ENCODE measurements at regions not wholly inside any gene's neighbourhood (a gene's known extent, or its start where the extent isn't known, plus 50 kb on each side); places are given as distances from the start of the nearest gene placed in this dataset.
A peak's percentile ranks its signal among the peaks of the same experiment; 100 is the strongest.

DNA sequence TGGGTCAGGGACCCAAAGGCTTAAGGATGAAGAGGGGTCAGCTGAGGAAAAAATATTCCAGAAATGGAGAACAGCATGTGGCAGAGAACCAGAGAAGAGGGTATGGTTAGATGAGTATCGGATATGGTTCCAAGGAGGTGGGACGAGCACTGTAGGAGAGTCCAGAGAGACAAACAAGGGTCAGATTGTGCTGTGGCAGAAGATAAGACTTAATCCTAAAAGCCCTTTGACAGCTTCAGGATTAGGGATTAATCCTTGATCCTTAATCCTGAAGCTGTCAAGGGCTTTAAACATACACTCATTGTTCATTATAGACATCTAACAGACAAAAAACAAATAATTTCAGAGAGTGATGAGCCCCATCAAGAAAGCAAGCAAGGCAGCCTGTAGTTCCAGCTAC lies 124.0 kb downstream of the SPTSSA start:
- Mint-ChIP-seq H3K4me3 (no peak overlapping the region), H3K27me3 (no peaks in the 10 kb centered on the region), H3K27ac (no peak overlapping the region)

DNA sequence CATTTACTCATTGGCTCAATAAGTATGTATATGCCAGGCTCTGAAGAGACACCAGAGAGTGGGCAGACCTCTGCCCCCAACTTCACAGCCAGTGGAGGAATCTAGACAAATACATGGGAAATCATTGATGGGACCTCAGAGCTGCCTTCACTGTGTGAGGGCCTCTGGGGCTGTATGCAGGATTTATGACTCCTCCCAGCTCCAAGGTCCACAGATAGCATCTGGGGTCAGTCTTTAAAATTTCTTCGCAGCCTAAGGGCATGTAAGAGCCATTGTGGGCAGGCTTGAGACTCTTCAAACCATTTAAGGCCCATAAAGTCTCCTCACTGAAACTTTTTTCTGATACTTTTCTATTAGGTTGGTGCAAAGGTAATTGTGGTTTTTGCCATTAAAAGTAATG lies 125.5 kb downstream of the SPTSSA start:
- Mint-ChIP-seq H3K4me1 (ENCODE audit: low read depth in 2 of 2) (peaks cover 0 to 4% of the 10 kb centered on the region in 2 donors), H3K36me3 (ENCODE audit: insufficient read depth) (no peaks in the 10 kb centered on the region), H3K9me3 (no peaks in the 10 kb centered on the region), H3K4me3 (no peak overlapping the region), H3K27ac (no peak overlapping the region), H3K27me3 (no peaks in the 10 kb centered on the region)
- ATAC-seq (replicated peaks), result no peak
- no peak for DNase-seq

More for the DNA sequence above, 124.0 kb downstream of the SPTSSA start:
- Mint-ChIP-seq H3K9me3 (no peaks in the 10 kb centered on the region), H3K4me1 (ENCODE audit: low read depth in 2 of 2) (no peaks in the 10 kb centered on the region), H3K36me3 (ENCODE audit: insufficient read depth) (no peaks in the 10 kb centered on the region)
- no peak for DNase-seq
- no peak for ATAC-seq (replicated peaks)

DNA sequence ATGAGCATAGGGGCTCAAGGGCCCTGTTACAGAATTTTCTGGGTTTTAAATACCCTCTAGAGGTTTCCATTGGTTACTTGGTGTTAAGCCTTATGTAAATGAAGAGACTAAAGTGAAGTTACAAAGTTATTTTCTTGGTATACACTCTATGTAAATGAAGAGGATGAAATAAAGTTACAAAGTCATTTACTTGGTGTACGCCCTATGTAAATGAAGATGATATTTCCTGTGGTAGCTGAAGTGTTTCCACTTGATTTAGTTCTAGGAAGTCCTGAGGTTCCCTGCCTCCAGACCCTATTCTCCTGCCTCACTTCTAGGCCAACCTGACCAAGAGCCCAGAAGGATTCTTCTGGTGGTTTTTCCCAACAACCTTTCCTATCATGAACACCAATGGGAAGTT lies 126.1 kb downstream of the SPTSSA start:
- ATAC-seq (replicated peaks), result no peak
- no peaks in the 10 kb centered on the region for H3K36me3 Mint-ChIP-seq (ENCODE audit: insufficient read depth)
- no peaks in the 10 kb centered on the region for H3K27me3 Mint-ChIP-seq
- no peak for DNase-seq
- H3K27ac Mint-ChIP-seq, result peak overlapping the region in 1 of 2 donors; percentile 1
- no peaks in the 10 kb centered on the region for H3K9me3 Mint-ChIP-seq
- H3K4me3 Mint-ChIP-seq, result no peak overlapping the region
- H3K4me1 Mint-ChIP-seq (ENCODE audit: low read depth in 2 of 2), result peaks cover 0 to 4% of the 10 kb centered on the region in 2 donors

DNA sequence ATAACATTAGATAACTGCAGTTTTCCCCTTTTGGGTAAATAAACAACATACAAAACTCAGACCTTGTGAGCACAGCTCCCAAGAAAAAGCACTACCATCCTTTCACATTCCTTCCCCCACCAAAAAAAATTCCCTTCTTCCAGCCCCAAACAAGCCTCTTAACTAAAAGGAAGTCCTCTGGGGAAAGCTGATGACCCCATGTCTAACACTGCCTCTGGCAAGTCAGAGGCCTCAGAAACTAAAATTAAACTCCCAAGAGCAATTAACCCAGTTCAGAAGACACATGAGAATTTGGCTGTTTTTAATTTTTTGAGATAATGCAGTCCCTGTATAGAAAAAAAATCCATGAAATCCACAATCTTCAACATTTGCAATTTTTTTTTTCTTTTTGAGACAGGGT lies 127.7 kb downstream of the SPTSSA start:
- DNase-seq, result no peak
- Mint-ChIP-seq H3K27me3 (no peaks in the 10 kb centered on the region), H3K4me1 (ENCODE audit: low read depth in 2 of 2) (peaks cover 0 to 4% of the 10 kb centered on the region in 2 donors), H3K36me3 (ENCODE audit: insufficient read depth) (no peaks in the 10 kb centered on the region), H3K4me3 (no peak overlapping the region), H3K27ac (no peak overlapping the region), H3K9me3 (no peaks in the 10 kb centered on the region)
- no peak for ATAC-seq (replicated peaks)

DNA sequence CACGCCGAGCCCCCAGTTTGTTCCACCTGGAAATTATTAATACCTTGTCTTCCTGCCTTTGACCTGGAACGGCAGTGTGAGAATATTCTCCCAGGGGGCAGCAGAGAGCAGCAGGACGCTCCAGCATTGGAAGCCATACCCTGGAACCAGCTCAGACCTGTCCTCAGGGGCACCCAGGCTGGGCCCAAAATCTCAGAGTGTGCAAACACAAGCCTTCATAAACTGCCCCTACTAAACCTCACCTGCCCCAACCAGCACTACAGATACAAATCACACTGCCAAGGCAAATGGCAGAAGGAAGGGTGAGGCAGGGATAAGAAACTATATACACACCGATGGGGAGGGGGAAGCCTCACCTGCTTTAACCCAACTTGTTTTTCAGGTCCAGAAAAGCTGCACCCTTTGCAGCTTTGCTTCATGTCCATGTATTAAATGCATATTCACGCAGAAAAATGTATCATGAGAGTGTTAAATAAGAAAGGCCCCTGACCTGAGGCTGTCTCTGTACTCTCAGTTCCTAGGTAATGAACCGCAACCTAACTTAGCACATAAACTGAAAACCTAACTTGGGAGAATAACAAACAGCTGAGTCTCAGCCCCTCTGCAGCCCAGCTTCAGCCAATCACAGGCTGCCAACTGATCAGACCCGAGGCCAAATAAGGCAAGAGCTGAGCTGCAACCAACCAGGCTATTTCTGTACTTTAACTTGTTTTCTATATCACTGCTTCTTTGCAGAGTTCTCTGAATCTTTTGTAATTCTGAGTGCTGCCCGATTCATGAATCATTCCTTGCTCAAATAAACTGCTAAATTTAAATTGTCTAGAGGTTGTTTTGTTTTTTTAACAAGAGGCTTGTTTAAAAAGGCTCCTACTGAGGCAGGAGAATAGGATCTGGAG lies 130.1 kb downstream of the SPTSSA start:
- ATAC-seq (replicated peaks) (peak; percentile 66), DNase-seq (peak; percentile 45 to 63 (median 45))
- H3K27ac Mint-ChIP-seq, result no peak overlapping the region
- no peaks in the 10 kb centered on the region for H3K36me3 Mint-ChIP-seq (ENCODE audit: insufficient read depth)
- H3K4me3 Mint-ChIP-seq, result no peak overlapping the region
- H3K4me1 Mint-ChIP-seq (ENCODE audit: low read depth in 2 of 2), result peaks cover 0 to 4% of the 10 kb centered on the region in 2 donors
- no peaks in the 10 kb centered on the region for H3K9me3 Mint-ChIP-seq
- H3K27me3 Mint-ChIP-seq, result no peaks in the 10 kb centered on the region

DNA sequence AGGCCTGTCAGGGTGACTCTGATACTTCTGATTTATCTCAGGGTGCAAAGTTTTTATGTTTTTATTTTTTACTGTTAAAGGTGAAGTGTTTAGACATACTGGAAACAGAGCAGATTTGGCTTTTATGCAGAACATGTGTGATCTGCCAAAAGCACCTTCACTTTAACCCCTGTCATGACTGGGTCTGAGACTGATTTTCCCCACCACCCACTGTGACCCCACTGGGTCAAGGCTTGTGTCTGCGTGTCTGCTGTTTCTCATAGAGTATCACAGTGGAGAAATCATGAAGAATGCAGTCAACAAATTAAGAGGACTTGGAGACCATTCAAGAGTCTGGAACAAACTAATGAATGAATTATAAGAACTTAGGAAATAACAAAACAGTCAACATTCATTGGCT lies 131.2 kb downstream of the SPTSSA start:
- no peak for ATAC-seq (replicated peaks)
- no peaks in the 10 kb centered on the region for H3K36me3 Mint-ChIP-seq (ENCODE audit: insufficient read depth)
- H3K9me3 Mint-ChIP-seq, result no peaks in the 10 kb centered on the region
- no peak for DNase-seq
- no peak overlapping the region for H3K27ac Mint-ChIP-seq
- peaks cover 0 to 4% of the 10 kb centered on the region in 2 donors for H3K4me1 Mint-ChIP-seq (ENCODE audit: low read depth in 2 of 2)
- H3K27me3 Mint-ChIP-seq, result no peaks in the 10 kb centered on the region
- H3K4me3 Mint-ChIP-seq, result no peak overlapping the region

DNA sequence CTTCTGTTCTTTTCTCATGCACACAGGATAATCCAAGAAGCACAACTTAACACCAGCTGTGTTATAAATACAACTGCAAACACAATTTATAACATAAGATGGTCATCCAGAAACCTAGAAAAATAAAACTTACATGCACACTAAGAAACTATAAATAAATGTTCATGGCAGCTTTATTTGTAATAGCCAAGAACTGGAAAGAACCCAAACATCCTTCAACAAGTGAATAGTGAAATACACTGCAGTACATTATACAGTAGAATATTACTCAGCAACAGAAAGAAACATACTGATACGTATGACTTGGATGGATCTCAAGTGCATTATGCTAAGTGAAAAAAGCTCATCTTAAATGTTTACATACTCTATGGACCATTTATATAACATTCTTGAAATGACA lies 132.7 kb downstream of the SPTSSA start:
- Mint-ChIP-seq H3K4me1 (ENCODE audit: low read depth in 2 of 2) (peaks cover 0 to 4% of the 10 kb centered on the region in 2 donors), H3K9me3 (no peaks in the 10 kb centered on the region), H3K27ac (no peak overlapping the region), H3K4me3 (no peak overlapping the region), H3K36me3 (ENCODE audit: insufficient read depth) (no peaks in the 10 kb centered on the region), H3K27me3 (no peaks in the 10 kb centered on the region)
- DNase-seq (no peak), ATAC-seq (replicated peaks) (no peak)

DNA sequence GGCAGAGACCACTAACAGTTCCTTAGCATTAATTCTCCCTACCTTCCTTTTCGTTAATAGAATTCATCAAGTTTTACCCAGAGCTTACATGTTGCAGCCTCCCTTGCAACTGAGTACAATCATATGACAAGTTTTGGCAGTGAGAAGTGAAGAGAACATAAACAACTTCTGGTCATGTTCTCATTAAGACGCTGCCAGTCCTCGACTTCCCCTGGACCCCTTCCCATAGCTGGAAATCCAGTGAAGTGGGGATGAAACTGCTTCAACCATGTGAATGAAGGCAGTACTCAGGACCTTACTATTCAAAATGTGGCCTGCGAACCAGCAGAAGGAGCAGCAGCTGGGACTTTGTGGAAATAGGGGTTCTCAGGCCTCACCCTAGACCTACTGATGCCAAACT lies 133.9 kb downstream of the SPTSSA start:
- ATAC-seq (replicated peaks) (no peak), DNase-seq (no peak)
- Mint-ChIP-seq H3K4me1 (ENCODE audit: low read depth in 2 of 2) (peaks cover 0 to 5% of the 10 kb centered on the region in 2 donors), H3K27me3 (no peaks in the 10 kb centered on the region), H3K27ac (no peak overlapping the region), H3K36me3 (ENCODE audit: insufficient read depth) (no peaks in the 10 kb centered on the region), H3K9me3 (no peaks in the 10 kb centered on the region), H3K4me3 (no peak overlapping the region)

DNA sequence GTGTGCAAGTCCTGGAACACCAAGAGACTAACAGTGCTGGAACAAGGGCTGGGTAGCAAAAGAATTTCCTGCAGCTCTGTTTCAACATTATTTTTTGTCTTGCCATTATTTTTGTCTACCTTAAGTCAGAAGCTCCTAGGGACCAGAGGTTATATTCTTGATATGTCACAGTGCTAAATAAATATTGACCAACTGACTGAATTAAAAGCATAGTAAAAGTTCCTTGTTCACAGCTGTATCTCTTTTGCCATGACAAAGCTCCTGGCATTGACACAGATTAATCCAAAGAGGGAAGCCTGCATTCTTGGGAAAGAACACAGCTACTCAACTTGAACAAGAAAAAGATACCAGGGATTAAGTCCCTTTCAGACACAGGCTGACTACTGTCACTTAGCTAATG lies 136.5 kb downstream of the SPTSSA start:
- no peak for DNase-seq
- H3K4me1 Mint-ChIP-seq (ENCODE audit: low read depth in 2 of 2), result peaks cover 0 to 1% of the 10 kb centered on the region in 2 donors
- no peak overlapping the region for H3K4me3 Mint-ChIP-seq
- ATAC-seq (replicated peaks), result no peak
- H3K27me3 Mint-ChIP-seq, result no peaks in the 10 kb centered on the region
- no peaks in the 10 kb centered on the region for H3K36me3 Mint-ChIP-seq (ENCODE audit: insufficient read depth)
- H3K27ac Mint-ChIP-seq, result no peak overlapping the region
- H3K9me3 Mint-ChIP-seq, result no peaks in the 10 kb centered on the region

DNA sequence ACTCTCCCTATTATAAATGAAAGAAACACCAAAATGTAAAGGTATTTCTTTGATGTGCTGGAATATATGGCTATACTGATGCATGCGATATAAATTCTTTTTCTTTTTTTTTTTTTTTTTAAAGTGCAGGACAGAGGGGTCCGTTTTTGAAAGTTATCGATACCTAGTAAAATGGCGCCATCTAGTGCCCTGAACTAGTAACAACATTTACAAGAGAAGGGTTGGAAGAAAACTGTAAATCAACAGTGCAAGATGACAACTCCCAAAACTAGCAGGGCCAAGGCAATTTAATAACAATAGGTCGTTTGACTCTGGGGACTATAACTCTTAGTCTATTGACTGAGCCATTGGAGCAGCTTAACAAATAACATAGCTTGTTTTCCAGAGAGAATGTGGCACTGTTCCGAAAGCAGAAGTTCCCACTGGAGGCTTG lies 137.7 kb downstream of the SPTSSA start:
- Mint-ChIP-seq H3K27me3 (peaks cover 0 to 4% of the 10 kb centered on the region in 2 donors), H3K4me3 (no peak overlapping the region), H3K36me3 (ENCODE audit: insufficient read depth) (no peaks in the 10 kb centered on the region), H3K27ac (no peak overlapping the region), H3K4me1 (ENCODE audit: low read depth in 2 of 2) (peaks cover 0 to 1% of the 10 kb centered on the region in 2 donors), H3K9me3 (no peaks in the 10 kb centered on the region)
- DNase-seq (peak in 2 of 3 experiments; percentile 10 to 13), ATAC-seq (replicated peaks) (no peak)

DNA sequence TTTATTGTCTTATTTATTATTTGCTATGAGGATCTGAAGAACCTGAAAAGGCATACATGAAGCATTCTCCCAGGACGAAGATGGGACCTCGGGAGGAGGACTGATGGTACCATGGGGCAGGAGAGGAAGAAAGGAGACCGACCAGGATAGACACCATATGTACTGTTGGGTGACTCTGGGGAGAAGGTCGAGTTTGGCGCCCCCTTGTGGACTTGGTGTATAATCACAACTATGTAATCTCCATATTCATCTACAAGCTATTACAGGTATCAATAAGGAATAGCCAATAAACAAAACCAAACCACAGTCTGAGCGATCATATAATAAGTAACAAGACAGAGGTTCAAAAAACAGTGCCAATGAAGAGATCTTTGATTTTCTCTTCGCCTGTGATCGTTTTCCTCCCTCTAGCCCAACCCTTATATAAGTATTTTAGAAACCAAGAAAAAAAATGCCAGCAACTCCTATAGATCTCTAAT lies 139.1 kb downstream of the SPTSSA start:
- Mint-ChIP-seq H3K9me3 (no peaks in the 10 kb centered on the region), H3K4me3 (no peak overlapping the region), H3K36me3 (ENCODE audit: insufficient read depth) (no peaks in the 10 kb centered on the region), H3K4me1 (ENCODE audit: low read depth in 2 of 2) (peaks cover 0 to 1% of the 10 kb centered on the region in 2 donors), H3K27me3 (peaks cover 0 to 8% of the 10 kb centered on the region in 2 donors), H3K27ac (no peak overlapping the region)
- peak; percentile 52 to 63 (median 59) for DNase-seq
- peak; percentile 73 for ATAC-seq (replicated peaks)

DNA sequence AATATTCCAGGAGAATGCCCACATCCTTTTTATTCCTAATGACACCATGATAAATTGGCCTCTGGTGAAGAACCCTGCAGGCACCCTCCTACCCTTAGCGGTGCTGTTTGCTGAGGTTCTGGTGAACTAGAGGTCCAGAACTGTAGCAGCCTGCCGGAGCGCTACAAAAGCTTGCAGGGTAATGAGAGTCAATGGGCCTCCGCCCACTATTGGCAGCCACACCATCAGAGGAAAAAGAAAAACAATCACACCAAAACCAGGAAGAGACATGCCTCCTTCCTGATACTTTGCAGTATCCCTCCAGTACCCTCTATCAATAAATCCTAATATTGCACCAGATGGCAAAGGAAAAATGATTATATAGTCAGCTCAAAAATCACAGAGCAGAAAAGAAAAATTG lies 142.9 kb downstream of the SPTSSA start:
- H3K4me3 Mint-ChIP-seq, result no peak overlapping the region
- H3K27ac Mint-ChIP-seq, result no peak overlapping the region
- peaks cover 0 to 1% of the 10 kb centered on the region in 2 donors for H3K4me1 Mint-ChIP-seq (ENCODE audit: low read depth in 2 of 2)
- no peaks in the 10 kb centered on the region for H3K9me3 Mint-ChIP-seq
- H3K36me3 Mint-ChIP-seq (ENCODE audit: insufficient read depth), result no peaks in the 10 kb centered on the region
- no peak for DNase-seq
- ATAC-seq (replicated peaks), result no peak
- peaks cover 22 to 40% of the 10 kb centered on the region in 2 donors for H3K27me3 Mint-ChIP-seq

DNA sequence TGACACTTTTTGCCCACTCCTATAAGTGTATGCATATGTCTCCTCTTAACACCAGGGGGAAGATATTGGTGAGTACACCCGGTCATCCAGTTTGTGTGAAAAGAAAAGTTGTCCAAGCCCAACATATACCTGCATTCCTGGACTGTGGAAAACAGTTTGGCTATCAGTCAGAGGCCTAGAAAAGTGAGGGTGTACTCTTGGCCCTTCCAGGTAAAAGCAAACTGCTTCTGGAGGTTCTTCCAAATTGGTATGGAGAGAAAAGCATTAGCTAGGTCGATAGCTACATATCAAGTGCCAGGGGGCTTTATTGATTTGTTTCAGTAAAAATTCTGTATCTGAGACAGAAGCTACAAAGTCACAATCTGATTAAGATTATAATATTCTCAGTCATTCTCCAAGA lies 144.0 kb downstream of the SPTSSA start:
- H3K4me1 Mint-ChIP-seq (ENCODE audit: low read depth in 2 of 2), result no peaks in the 10 kb centered on the region
- no peaks in the 10 kb centered on the region for H3K36me3 Mint-ChIP-seq (ENCODE audit: insufficient read depth)
- no peak overlapping the region for H3K27ac Mint-ChIP-seq
- DNase-seq (no peak), ATAC-seq (replicated peaks) (no peak)
- H3K27me3 Mint-ChIP-seq, result peaks cover 30 to 47% of the 10 kb centered on the region in 2 donors
- H3K9me3 Mint-ChIP-seq, result no peaks in the 10 kb centered on the region
- H3K4me3 Mint-ChIP-seq, result no peak overlapping the region

DNA sequence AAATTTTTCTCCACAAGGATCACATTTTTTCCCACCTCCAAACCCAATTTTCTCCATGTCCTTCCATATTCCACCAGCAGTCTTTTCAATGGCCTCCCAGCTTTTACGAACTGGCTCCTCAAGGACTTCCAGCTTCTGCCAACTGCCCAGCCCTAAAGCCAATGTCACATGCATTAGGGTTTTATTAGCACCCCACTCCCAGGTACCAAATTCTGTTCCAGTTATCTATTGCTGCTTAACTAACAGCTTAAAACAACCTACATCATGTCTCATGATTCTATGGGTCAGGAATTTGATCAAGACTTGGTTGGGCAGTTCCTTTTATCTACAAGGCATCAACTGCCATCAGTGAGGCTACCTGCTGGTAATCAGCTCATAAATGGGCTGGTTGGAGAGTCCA lies 151.3 kb downstream of the SPTSSA start:
- peaks cover 37 to 53% of the 10 kb centered on the region in 2 donors for H3K27me3 Mint-ChIP-seq
- no peaks in the 10 kb centered on the region for H3K36me3 Mint-ChIP-seq (ENCODE audit: insufficient read depth)
- H3K9me3 Mint-ChIP-seq, result no peaks in the 10 kb centered on the region
- H3K27ac Mint-ChIP-seq, result no peak overlapping the region
- DNase-seq (no peak), ATAC-seq (replicated peaks) (no peak)
- no peak overlapping the region for H3K4me3 Mint-ChIP-seq
- no peaks in the 10 kb centered on the region for H3K4me1 Mint-ChIP-seq (ENCODE audit: low read depth in 2 of 2)

Measured in effector memory CD8-positive, alpha-beta T cell (primary cell).